ENCODE measurements at regions not wholly inside any gene's neighbourhood (a gene's known extent, or its start where the extent isn't known, plus 50 kb on each side); places are given as distances from the start of the nearest gene placed in this dataset.

- no peak for DNase-seq
Measured at GRCh38 chr1:22338071-22338765, 113.4 kb upstream of the ZBTB40 start.

- DNase-seq: no peak
Measured at GRCh38 chr1:22339237-22339636, 112.4 kb upstream of the ZBTB40 start.

GRCh38 chr1:22340066-22340465, 111.6 kb upstream of the ZBTB40 start:
- DNase-seq: no peak

GRCh38 chr1:22340873-22341272, 110.8 kb upstream of the ZBTB40 start:
- DNase-seq: no peak

- DNase-seq: peak; percentile 11
Measured at GRCh38 chr1:22341791-22342605, 109.7 kb upstream of the ZBTB40 start.

- no peak for DNase-seq
Measured at GRCh38 chr1:22342734-22343191, 108.9 kb upstream of the ZBTB40 start.

GRCh38 chr1:22343456-22344328, 108.0 kb upstream of the ZBTB40 start:
- DNase-seq: no peak

- DNase-seq: no peak
Measured at GRCh38 chr1:22344329-22344630, 107.4 kb upstream of the ZBTB40 start.

GRCh38 chr1:22344851-22345560, 106.6 kb upstream of the ZBTB40 start:
- DNase-seq: no peak

- DNase-seq: no peak
Measured at GRCh38 chr1:22347854-22348760, 103.5 kb upstream of the ZBTB40 start.

GRCh38 chr1:22349362-22350043, 102.1 kb upstream of the ZBTB40 start:
- no peak for DNase-seq

GRCh38 chr1:22350171-22350923, 101.3 kb upstream of the ZBTB40 start:
- DNase-seq: no peak

GRCh38 chr1:22350924-22351767, 100.5 kb upstream of the ZBTB40 start:
- no peak for DNase-seq

GRCh38 chr1:22351768-22352080, 99.9 kb upstream of the ZBTB40 start:
- no peak for DNase-seq

- no peak for DNase-seq
Measured at GRCh38 chr1:22352355-22352754, 99.3 kb upstream of the ZBTB40 start.

GRCh38 chr1:22352896-22353295, 98.8 kb upstream of the ZBTB40 start:
- no peak for DNase-seq

GRCh38 chr1:22359427-22359826, 92.2 kb upstream of the ZBTB40 start:
- DNase-seq: no peak

- DNase-seq: no peak
Measured at GRCh38 chr1:22362626-22363402, 88.8 kb upstream of the ZBTB40 start.
